ENCODE measurements at regions not wholly inside any gene's neighbourhood (a gene's known extent, or its start where the extent isn't known, plus 50 kb on each side); places are given as distances from the start of the nearest gene placed in this dataset.

- 95 to 97% methylated on average over 1 of the region's 1 CpG for WGBS, 2 donors
- intact Hi-C loops (cut with DNase I), result no loop called here
Measured at GRCh38 chr4:164408831-164409230, 345.1 kb upstream of the SMIM31 start.

GRCh38 chr4:164410401-164410800 lies 343.5 kb upstream of the SMIM31 start:
- 74 to 82% methylated on average over 4 of the region's 4 CpGs for WGBS, 2 donors
- DNase-seq, result no peak
- intact Hi-C loops (cut with DNase I), result no loop called here

More at GRCh38 chr4:164408831-164409230, 345.1 kb upstream of the SMIM31 start:
- Histone ChIP-seq H3K36me3 (no peaks in the 10 kb centered on the region), H3K27ac (no peak overlapping the region), H3K4me3 (replicated peaks in 1 of 3) (no peak overlapping the region), H3K9me3 (no peaks in the 10 kb centered on the region), H3K27me3 (no peaks in the 10 kb centered on the region), H3K4me1 (no peaks in the 10 kb centered on the region)
- TF ChIP-seq POLR2A (IDR thresholded peaks at IDR 0.05), result no peak
- no peak for TF ChIP-seq CTCF (IDR thresholded peaks at IDR 0.05)
- DNase-seq, result no peak

GRCh38 chr4:164412246-164412645 lies 341.7 kb upstream of the SMIM31 start:
- intact Hi-C loops (cut with DNase I), result no loop called here
- Histone ChIP-seq H3K4me1 (no peaks in the 10 kb centered on the region), H3K4me3 (replicated peaks in 1 of 3) (no peak overlapping the region), H3K27ac (no peak overlapping the region), H3K9me3 (no peaks in the 10 kb centered on the region), H3K27me3 (no peaks in the 10 kb centered on the region), H3K36me3 (no peaks in the 10 kb centered on the region)
- no peak for TF ChIP-seq CTCF (IDR thresholded peaks at IDR 0.05)
- TF ChIP-seq POLR2A (IDR thresholded peaks at IDR 0.05), result no peak
- DNase-seq, result no peak
- WGBS, 2 donors, result 84 to 95% methylated on average over 1 of the region's 1 CpG

More at GRCh38 chr4:164410401-164410800, 343.5 kb upstream of the SMIM31 start:
- H3K4me1 ChIP-seq, result no peaks in the 10 kb centered on the region
- no peak for TF ChIP-seq CTCF (IDR thresholded peaks at IDR 0.05)
- TF ChIP-seq POLR2A (IDR thresholded peaks at IDR 0.05), result no peak
- no peaks in the 10 kb centered on the region for H3K9me3 ChIP-seq
- H3K36me3 ChIP-seq, result no peaks in the 10 kb centered on the region
- H3K27me3 ChIP-seq, result no peaks in the 10 kb centered on the region
- H3K27ac ChIP-seq, result no peak overlapping the region
- H3K4me3 ChIP-seq (replicated peaks in 1 of 3), result no peak overlapping the region

- Histone ChIP-seq H3K9me3 (no peaks in the 10 kb centered on the region), H3K27ac (no peak overlapping the region), H3K27me3 (no peaks in the 10 kb centered on the region), H3K36me3 (no peaks in the 10 kb centered on the region), H3K4me1 (no peaks in the 10 kb centered on the region), H3K4me3 (replicated peaks in 1 of 3) (no peak overlapping the region)
- DNase-seq, result no peak
- TF ChIP-seq CTCF (IDR thresholded peaks at IDR 0.05) (no peak), POLR2A (IDR thresholded peaks at IDR 0.05) (no peak)
- intact Hi-C loops (cut with DNase I), result no loop called here
- WGBS, 2 donors, result 85 to 91% methylated on average over 2 of the region's 2 CpGs
Measured at GRCh38 chr4:164413743-164414142, 340.2 kb upstream of the SMIM31 start.

- no peak overlapping the region for H3K4me3 ChIP-seq (replicated peaks in 1 of 3)
- H3K36me3 ChIP-seq, result no peaks in the 10 kb centered on the region
- DNase-seq, result no peak
- H3K9me3 ChIP-seq, result no peaks in the 10 kb centered on the region
- 61 to 68% methylated on average over 1 of the region's 1 CpG for WGBS, 2 donors
- no peak for TF ChIP-seq CTCF (IDR thresholded peaks at IDR 0.05)
- TF ChIP-seq POLR2A (IDR thresholded peaks at IDR 0.05), result no peak
- intact Hi-C loops (cut with DNase I), result no loop called here
- no peaks in the 10 kb centered on the region for H3K27me3 ChIP-seq
- no peaks in the 10 kb centered on the region for H3K4me1 ChIP-seq
- no peak overlapping the region for H3K27ac ChIP-seq
Measured at GRCh38 chr4:164423819-164424218, 330.1 kb upstream of the SMIM31 start.
